HG03064 (cell line): ENCODE measurements at regions not wholly inside any gene's neighbourhood (a gene's known extent, or its start where the extent isn't known, plus 50 kb on each side); places are given as distances from the start of the nearest gene placed in this dataset.
"Not testable (repeated sequence)": the region's sequence is repeated elsewhere in the genome, so short reads cannot be mapped to it uniquely, and the experiment has no call there.

Experiments
- ATAC-seq: cut with Tn5 transposase; IDR thresholded peaks from one replicate; pipeline ENCODE4 v1.9.1; 2021; ENCODE audit warnings: low read depth; ENCODE audit not compliant: unreplicated experiment

- ATAC-seq: no peak
Measured at GRCh38 chr5:81830596-81830995, 79.7 kb upstream of the SSBP2 start.

- no peak for ATAC-seq
Measured at GRCh38 chr5:81829242-81829641, 78.3 kb upstream of the SSBP2 start.

DNA sequence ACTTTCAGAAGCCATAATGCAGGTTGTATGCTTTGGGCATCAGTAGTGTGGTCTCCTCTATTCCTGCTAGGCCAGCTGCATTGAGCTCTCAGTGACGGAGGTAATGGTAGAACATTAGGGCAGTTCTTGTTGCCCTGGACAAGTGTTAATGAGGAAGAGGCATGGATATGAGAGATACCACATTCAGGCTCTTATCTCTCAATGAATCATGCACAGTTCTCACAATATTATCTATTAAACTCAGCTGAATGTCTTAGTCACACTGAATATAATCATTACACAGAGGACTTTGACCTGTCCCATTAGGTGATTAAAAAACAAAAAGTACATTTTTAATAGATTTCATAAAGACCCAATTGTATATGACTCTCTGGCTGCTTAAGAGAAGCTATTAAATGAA is 76.6 kb upstream of the SSBP2 start:
- no peak for ATAC-seq

GRCh38 chr5:81826128-81826527 is 75.2 kb upstream of the SSBP2 start:
- no peak for ATAC-seq

- ATAC-seq: no peak
Measured at GRCh38 chr5:81825237-81825636, 74.3 kb upstream of the SSBP2 start.

- ATAC-seq: not testable (repeated sequence)
Measured at GRCh38 chr5:81823736-81824135, 72.8 kb upstream of the SSBP2 start.

DNA sequence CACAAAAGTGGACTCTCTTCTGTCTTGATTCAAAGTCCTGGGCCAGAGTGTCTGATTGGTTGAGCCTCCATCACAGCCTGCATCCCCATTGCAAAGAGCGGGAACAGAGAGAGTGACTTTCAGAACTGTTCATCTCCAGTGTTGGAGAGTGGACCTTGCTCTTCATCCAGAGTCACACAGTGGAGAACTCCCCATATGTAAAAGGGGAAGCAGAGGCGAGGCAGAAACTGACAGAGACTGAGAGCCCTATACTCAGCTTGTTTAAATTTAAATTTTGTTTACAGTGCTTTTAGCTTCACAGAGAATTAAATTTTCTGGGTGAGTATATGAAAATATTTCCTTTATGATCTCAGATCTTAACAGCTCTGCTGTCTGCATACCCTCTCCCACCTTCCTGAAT is 70.0 kb upstream of the SSBP2 start:
- no peak for ATAC-seq

GRCh38 chr5:81820318-81820636 is 69.4 kb upstream of the SSBP2 start:
- ATAC-seq: no peak

DNA sequence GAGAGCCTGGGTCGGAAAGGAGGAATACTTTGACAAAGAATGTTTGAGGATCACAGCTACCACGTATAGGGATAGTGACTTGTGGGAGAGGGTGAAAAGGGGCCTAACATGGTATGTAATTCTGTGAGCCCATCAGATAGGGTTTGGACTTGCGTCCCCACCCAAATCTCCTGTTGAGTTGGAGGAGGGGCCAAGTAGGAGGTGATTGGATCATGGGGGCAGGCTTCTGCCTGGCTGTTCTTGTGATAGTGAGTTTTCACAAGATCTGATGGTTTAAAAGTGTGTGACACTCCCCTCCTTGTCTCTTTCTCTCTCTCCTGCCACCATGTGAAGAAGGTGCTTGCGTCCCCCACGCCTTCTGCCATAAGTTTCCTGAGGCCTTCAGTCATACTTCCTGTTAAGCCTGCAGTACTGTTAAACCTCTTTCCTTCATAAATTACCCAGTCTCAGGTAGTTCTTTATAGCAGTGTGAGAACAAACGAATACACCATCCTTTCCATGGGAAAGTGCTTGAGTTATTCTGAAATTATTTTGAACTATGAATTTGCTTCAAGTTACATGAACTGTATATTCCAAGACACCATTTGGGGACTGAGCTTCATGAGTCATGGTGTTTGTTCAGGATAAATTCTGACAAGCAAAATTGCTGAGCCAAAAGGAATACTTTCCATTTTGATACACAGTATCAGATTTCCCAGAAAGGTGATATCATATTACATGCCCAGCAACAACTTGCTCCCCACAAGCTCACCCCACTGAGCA is 68.8 kb upstream of the SSBP2 start:
- no peak for ATAC-seq

DNA sequence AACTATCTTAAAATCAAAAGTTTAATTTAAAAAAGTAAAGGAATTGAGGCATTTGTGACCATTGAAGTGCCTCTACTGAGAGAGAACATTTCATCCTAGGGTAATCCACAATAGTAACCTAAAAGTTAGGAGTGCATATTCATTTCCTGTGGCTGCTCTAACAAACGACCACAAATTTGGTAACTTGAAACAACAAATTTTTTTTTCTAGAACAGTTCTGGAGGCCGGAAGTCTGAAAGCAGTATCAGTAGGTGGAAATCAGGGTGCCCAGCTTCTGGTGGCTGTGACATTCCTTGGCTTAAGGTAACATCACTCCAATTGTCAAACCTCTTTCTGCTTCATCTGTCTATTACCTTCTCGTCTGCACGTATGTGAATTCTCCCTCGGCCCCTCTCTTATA is 67.1 kb upstream of the SSBP2 start:
- ATAC-seq: no peak

DNA sequence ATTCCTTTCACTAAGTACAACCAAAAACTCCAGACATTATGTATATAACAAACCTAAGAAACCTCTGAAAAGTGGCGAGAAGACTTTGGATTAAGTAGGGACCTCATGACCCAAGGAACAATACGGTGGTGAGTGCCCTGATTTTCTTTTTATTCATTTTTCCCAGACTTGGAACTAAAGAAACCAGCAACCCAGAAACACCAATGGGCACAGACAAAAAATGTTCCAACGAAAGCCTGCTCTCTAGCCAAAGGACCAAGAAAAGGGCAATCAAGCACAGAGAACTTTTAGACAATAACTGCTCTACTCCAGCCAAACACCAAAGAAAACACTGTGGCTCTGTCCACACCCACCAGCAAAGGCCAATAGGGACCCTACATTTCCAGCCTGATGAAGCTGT is 66.2 kb upstream of the SSBP2 start:
- no peak for ATAC-seq

DNA sequence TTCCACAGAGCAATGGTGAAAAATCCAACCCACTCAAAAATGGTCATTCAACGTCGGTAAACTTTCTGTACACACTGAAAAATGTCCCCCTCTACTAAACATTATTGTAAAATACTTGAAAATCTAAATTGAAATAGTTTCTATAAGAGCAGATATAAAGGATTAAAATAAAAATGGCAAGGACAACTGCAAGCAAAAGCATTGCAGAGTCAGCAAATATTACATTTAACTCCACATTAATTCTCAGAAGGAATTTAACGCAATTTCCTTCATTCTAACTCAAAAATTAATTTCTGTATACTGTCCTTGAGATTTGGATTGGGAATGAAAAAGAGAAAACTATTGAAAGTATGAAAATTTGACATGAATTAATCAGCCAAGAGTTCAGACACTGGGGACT is 64.4 kb upstream of the SSBP2 start:
- no peak for ATAC-seq

DNA sequence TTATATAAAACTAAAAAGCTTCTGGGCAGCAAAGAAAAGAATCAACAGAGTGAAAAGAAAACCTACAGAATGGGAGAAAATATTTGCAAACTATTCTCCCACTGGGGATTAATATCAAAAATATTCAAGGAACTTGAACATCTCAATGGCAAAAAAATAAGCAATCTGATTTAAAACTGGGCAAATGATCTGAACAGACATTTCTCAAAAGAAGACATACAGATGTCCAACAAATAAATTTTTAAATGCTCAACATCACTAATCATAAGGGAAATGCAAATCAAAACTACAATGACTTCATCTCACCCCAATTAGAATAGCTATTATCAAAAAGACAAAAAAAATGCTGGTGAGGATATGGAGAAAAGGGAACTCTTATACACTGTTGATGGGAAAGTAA is 57.2 kb upstream of the SSBP2 start:
- no peak for ATAC-seq

DNA sequence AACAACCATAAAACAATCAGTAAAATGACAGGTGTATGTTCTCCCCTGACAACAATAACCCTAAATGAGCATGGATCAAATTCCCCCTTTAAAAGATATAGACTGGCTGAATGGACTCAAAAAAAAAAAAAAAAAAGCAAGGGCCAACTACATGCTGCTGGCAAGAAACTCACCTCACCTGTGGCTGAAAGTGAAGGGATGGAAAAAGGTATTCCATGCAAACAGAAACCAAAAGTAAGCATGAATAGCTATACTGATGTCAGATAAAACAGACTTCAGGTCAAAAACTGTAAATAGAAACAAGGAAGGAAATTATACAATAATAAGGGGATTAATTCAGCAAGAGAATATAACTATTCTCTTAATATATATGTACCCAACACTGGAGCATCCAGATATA is 54.2 kb upstream of the SSBP2 start:
- ATAC-seq: no peak

- no peak for ATAC-seq
Measured at GRCh38 chr5:81803812-81804211, 52.9 kb upstream of the SSBP2 start.

- ATAC-seq: no peak
Measured at GRCh38 chr5:81802625-81803024, 51.7 kb upstream of the SSBP2 start.

DNA sequence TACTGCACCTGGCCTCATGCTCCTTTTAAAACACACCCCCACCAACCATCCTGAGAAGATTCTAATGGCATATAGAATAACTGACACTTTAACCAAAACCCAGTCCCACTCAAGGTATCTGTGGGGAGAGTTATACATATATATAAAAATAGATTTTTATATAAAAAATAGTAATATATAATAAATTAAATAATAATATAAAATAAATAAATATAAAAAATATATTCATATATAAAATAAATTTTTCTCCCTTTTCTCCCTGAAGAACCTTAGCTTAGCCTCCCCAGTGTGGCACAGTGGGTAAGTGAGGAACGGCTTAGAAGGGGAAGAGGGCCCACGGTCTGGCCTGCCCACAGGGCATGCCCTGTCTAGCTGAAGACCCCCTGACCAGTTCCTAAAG is 51.1 kb upstream of the SSBP2 start:
- no peak for ATAC-seq

GRCh38 chr5:81800797-81801196 is 49.9 kb upstream of the SSBP2 start:
- ATAC-seq: no peak
